ENCODE measurements at regions not wholly inside any gene's neighbourhood (a gene's known extent, or its start where the extent isn't known, plus 50 kb on each side); places are given as distances from the start of the nearest gene placed in this dataset.

GRCh38 chr2:105627534-105627933, 117.2 kb upstream of the NCK2 start:
- H3K79me2 ChIP-seq (ENCODE audit: insufficient read depth, low read depth), result no peaks in the 10 kb centered on the region
- H3K9ac ChIP-seq, result no peak overlapping the region
- TF ChIP-seq, protein P1, sequence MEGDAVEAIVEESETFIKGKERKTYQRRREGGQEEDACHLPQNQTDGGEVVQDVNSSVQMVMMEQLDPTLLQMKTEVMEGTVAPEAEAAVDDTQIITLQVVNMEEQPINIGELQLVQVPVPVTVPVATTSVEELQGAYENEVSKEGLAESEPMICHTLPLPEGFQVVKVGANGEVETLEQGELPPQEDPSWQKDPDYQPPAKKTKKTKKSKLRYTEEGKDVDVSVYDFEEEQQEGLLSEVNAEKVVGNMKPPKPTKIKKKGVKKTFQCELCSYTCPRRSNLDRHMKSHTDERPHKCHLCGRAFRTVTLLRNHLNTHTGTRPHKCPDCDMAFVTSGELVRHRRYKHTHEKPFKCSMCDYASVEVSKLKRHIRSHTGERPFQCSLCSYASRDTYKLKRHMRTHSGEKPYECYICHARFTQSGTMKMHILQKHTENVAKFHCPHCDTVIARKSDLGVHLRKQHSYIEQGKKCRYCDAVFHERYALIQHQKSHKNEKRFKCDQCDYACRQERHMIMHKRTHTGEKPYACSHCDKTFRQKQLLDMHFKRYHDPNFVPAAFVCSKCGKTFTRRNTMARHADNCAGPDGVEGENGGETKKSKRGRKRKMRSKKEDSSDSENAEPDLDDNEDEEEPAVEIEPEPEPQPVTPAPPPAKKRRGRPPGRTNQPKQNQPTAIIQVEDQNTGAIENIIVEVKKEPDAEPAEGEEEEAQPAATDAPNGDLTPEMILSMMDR (conservative IDR thresholded peaks at IDR 0.05; ENCODE audit: low read depth, low read length), result no peak
- no peak overlapping the region for H3K27ac ChIP-seq
- no peak overlapping the region for H3K4me3 ChIP-seq (IDR thresholded peaks at IDR 0.05; ENCODE audit: insufficient read depth, low read depth, low read length)
- no peak overlapping the region for H2AFZ ChIP-seq (ENCODE audit: low read depth)
- no peak overlapping the region for H3K4me2 ChIP-seq
- no peaks in the 10 kb centered on the region for H3K27me3 ChIP-seq (ENCODE audit: insufficient read depth, low read depth)
- peaks cover 6% of the 10 kb centered on the region for H3K4me1 ChIP-seq (ENCODE audit: low read depth, poor library complexity, severe bottlenecking)
- H3K36me3 ChIP-seq (ENCODE audit: insufficient read depth), result no peaks in the 10 kb centered on the region
- H4K20me1 ChIP-seq (ENCODE audit: insufficient read depth), result no peaks in the 10 kb centered on the region

- no peak overlapping the region for H3K27ac ChIP-seq
- no peaks in the 10 kb centered on the region for H3K27me3 ChIP-seq (ENCODE audit: insufficient read depth, low read depth)
- no peaks in the 10 kb centered on the region for H3K79me2 ChIP-seq (ENCODE audit: insufficient read depth, low read depth)
- TF ChIP-seq, protein P1 (conservative IDR thresholded peaks at IDR 0.05; ENCODE audit: low read depth, low read length), result no peak
- no peaks in the 10 kb centered on the region for H4K20me1 ChIP-seq (ENCODE audit: insufficient read depth)
- H3K4me2 ChIP-seq, result no peak overlapping the region
- peaks cover 6% of the 10 kb centered on the region for H3K4me1 ChIP-seq (ENCODE audit: low read depth, poor library complexity, severe bottlenecking)
- H3K9ac ChIP-seq, result no peak overlapping the region
- H2AFZ ChIP-seq (ENCODE audit: low read depth), result no peak overlapping the region
- H3K4me3 ChIP-seq (IDR thresholded peaks at IDR 0.05; ENCODE audit: insufficient read depth, low read depth, low read length), result no peak overlapping the region
- no peaks in the 10 kb centered on the region for H3K36me3 ChIP-seq (ENCODE audit: insufficient read depth)
These were observed 117.8 kb upstream of the NCK2 start for GRCh38 chr2:105626966-105627340.

- Histone ChIP-seq H3K4me2 (no peak overlapping the region), H4K20me1 (ENCODE audit: insufficient read depth) (no peaks in the 10 kb centered on the region), H3K79me2 (ENCODE audit: insufficient read depth, low read depth) (no peaks in the 10 kb centered on the region), H3K27ac (no peak overlapping the region), H3K4me1 (ENCODE audit: low read depth, poor library complexity, severe bottlenecking) (peaks cover 6% of the 10 kb centered on the region), H3K4me3 (IDR thresholded peaks at IDR 0.05; ENCODE audit: insufficient read depth, low read depth, low read length) (no peak overlapping the region), H3K36me3 (ENCODE audit: insufficient read depth) (no peaks in the 10 kb centered on the region), H2AFZ (ENCODE audit: low read depth) (no peak overlapping the region), H3K9ac (no peak overlapping the region), H3K27me3 (ENCODE audit: insufficient read depth, low read depth) (no peaks in the 10 kb centered on the region)
- TF ChIP-seq, protein P1 (conservative IDR thresholded peaks at IDR 0.05; ENCODE audit: low read depth, low read length), result no peak
These were observed 118.3 kb upstream of the NCK2 start for GRCh38 chr2:105626212-105626965.

GRCh38 chr2:105625632-105626031, 119.1 kb upstream of the NCK2 start:
- Histone ChIP-seq H3K36me3 (ENCODE audit: insufficient read depth) (no peaks in the 10 kb centered on the region), H4K20me1 (ENCODE audit: insufficient read depth) (no peaks in the 10 kb centered on the region), H3K79me2 (ENCODE audit: insufficient read depth, low read depth) (no peaks in the 10 kb centered on the region), H3K27me3 (ENCODE audit: insufficient read depth, low read depth) (no peaks in the 10 kb centered on the region), H3K27ac (no peak overlapping the region), H3K9ac (no peak overlapping the region), H2AFZ (ENCODE audit: low read depth) (no peak overlapping the region), H3K4me3 (IDR thresholded peaks at IDR 0.05; ENCODE audit: insufficient read depth, low read depth, low read length) (no peak overlapping the region), H3K4me1 (ENCODE audit: low read depth, poor library complexity, severe bottlenecking) (peaks cover 6% of the 10 kb centered on the region), H3K4me2 (no peak overlapping the region)
- TF ChIP-seq, protein P1 (conservative IDR thresholded peaks at IDR 0.05; ENCODE audit: low read depth, low read length), result no peak
